K562 (cell line): ENCODE measurements at regions not wholly inside any gene's neighbourhood (a gene's known extent, or its start where the extent isn't known, plus 50 kb on each side); places are given as distances from the start of the nearest gene placed in this dataset.

Source experiments
- ATAC-seq: fragments of 200-7000 bp; cut with Tn5 transposase; 3 replicates; pipeline ENCODE4 v1.9.1; 2020; ENCODE audit warnings: moderate library complexity
- BruUV-seq: library from RNA; stranded (reverse); fragments of 400-500 nt; replicated peaks from 2 replicates; lab custom pipeline; 2021; lab: Mats Ljungman, UMichigan
- CTCF ChIA-PET: fragments of 300-600 bp; formaldehyde crosslinking; extraction: SDS; loops from one replicate; lab custom pipeline; 2021; ENCODE audit warnings: low intra/inter-chr PET ratio; lab: Yijun Ruan, JAX
- POLR2A ChIA-PET: fragments of 300-600, 350-650 bp; sonication (Branson Sonifier 250); formaldehyde crosslinking; extraction: SDS; loops from one replicate; lab custom pipeline; 2021; ENCODE audit warnings: antibody characterized with exemption, inconsistent platforms; lab: Yijun Ruan, JAX
- DNase-seq, 4 experiments: peaks; one replicate each; pipeline versions ENCODE4 v3.0.0 to v3.0.0-alpha.2; 2011 to 2018; ENCODE audit warnings: low spot score in 3 of 4, mixed read lengths in 3 of 4; ENCODE audit errors: extremely low read depth in 1 of 4
- FAIRE-seq: peaks from 2 replicates; lab custom pipeline; 2011; peaks lifted over from hg19 to GRCh38; lab: Jason Lieb, UNC
- H2AFZ ChIP-seq: 2 replicates; pipeline ENCODE4 v1.6.0; 2011; ENCODE audit warnings: low read depth, low read length, control low read depth, inconsistent platforms
- H3K27ac ChIP-seq: fragments of 200-600 bp; 3 replicates; pipeline ENCODE4 v1.8.0; 2011; ENCODE audit warnings: low read depth, mild to moderate bottlenecking, control low read depth, inconsistent platforms, low read length, moderate library complexity, mixed read lengths; ENCODE audit errors: extremely low read depth
- H3K27me3 ChIP-seq, 2 experiments: fragments of 300-600 bp in 1 of 2; 2 replicates in 1 of 2; 3 replicates in 1 of 2; pipeline versions ENCODE4 v1.6.0 to v1.8.0; 2011; ENCODE audit warnings: inconsistent platforms in 2 of 2, low read length in 2 of 2, mild to moderate bottlenecking in 1 of 2, mixed read lengths in 1 of 2, moderate library complexity in 1 of 2; ENCODE audit not compliant: control insufficient read depth in 2 of 2, insufficient read depth in 2 of 2
- H3K36me3 ChIP-seq: fragments of 300-600 bp; 3 replicates; pipeline ENCODE4 v1.8.0; 2011; ENCODE audit warnings: mild to moderate bottlenecking, low read length, inconsistent platforms; ENCODE audit not compliant: control insufficient read depth, insufficient read depth
- H3K4me1 ChIP-seq, 2 experiments: fragments of 200-600 bp in 1 of 2; replicated peaks in 1 of 2; 2 replicates in 1 of 2; 3 replicates in 1 of 2; pipeline versions ENCODE4 v1.5.1 to v1.8.0; 2011; ENCODE audit warnings: inconsistent platforms in 2 of 2, low read length in 2 of 2, mild to moderate bottlenecking in 1 of 2, mixed read lengths in 1 of 2, moderate library complexity in 1 of 2; ENCODE audit not compliant: control insufficient read depth in 2 of 2, insufficient read depth in 2 of 2
- H3K4me2 ChIP-seq: 2 replicates; pipeline ENCODE4 v1.6.1; 2011; ENCODE audit warnings: low read length, control low read depth, inconsistent platforms, mixed read lengths; ENCODE audit not compliant: insufficient read depth
- H3K4me3 ChIP-seq: fragments of 200-600 bp; sonication (generic), shearing (Covaris generic); 2 replicates; pipeline ENCODE4 v1.5.1; 2016; ENCODE audit warnings: control low read depth, inconsistent platforms
- H3K79me2 ChIP-seq: fragments of 200-600 bp; 3 replicates; pipeline ENCODE4 v1.8.0; 2011; ENCODE audit warnings: low read length, inconsistent platforms; ENCODE audit not compliant: control insufficient read depth, insufficient read depth
- H3K9ac ChIP-seq, 2 experiments: 2 replicates each; pipeline versions ENCODE4 v1.6.0 to v1.6.1; 2011; ENCODE audit warnings: low read depth in 2 of 2, low read length in 2 of 2, control low read depth in 1 of 2, inconsistent platforms in 1 of 2, mild to moderate bottlenecking in 1 of 2, mixed read lengths in 1 of 2; ENCODE audit not compliant: insufficient read depth in 1 of 2
- H3K9me1 ChIP-seq: one replicate; pipeline ENCODE4 v1.6.0; 2011; ENCODE audit warnings: inconsistent platforms, mild to moderate bottlenecking, low read length, moderate library complexity; ENCODE audit not compliant: control insufficient read depth, insufficient read depth
- H3K9me3 ChIP-seq: replicated peaks from 2 replicates; pipeline ENCODE4 v1.5.1; 2011; ENCODE audit warnings: low read depth, low read length, inconsistent platforms; ENCODE audit not compliant: control insufficient read depth, insufficient read depth
- H4K20me1 ChIP-seq: replicated peaks from 2 replicates; pipeline ENCODE4 v1.6.1; 2011; ENCODE audit warnings: low read length, inconsistent platforms, mixed read lengths; ENCODE audit not compliant: control insufficient read depth, insufficient read depth
- BRF1 ChIP-seq: IDR thresholded peaks from 3 replicates; pipeline ENCODE4 v1.6.1; 2011; ENCODE audit warnings: borderline replicate concordance, mild to moderate bottlenecking; ENCODE audit not compliant: insufficient read length; ENCODE audit errors: extremely low read depth
- CEBPG ChIP-seq, 3 experiments: fragments of 200-800 bp in 1 of 3; sonication (Bioruptor generic) in 1 of 3; sonication (generic) in 1 of 3; formaldehyde crosslinking in 1 of 3; IDR thresholded peaks in 2 of 3; conservative IDR thresholded peaks in 1 of 3; 2 replicates each; pipeline versions ENCODE4 v1.6.1 to v1.8.0; 2016 to 2022; ENCODE audit warnings: missing compliant biosample characterization in 2 of 3, missing genetic modification characterization in 2 of 3, mild to moderate bottlenecking in 1 of 3, missing genetic modification reagents in 1 of 3
- DIDO1 ChIP-seq: fragments of 450-650 bp; IDR thresholded peaks from 2 replicates; pipeline ENCODE4 v1.6.1; 2016; ENCODE audit warnings: low read depth, missing biosample characterization, missing genetic modification characterization
- MAZ ChIP-seq, 2 experiments: fragments of 450-650 bp in 1 of 2; sonication (generic) in 1 of 2; formaldehyde crosslinking; IDR thresholded peaks in 1 of 2; conservative IDR thresholded peaks in 1 of 2; 2 replicates each; pipeline versions ENCODE4 v1.4.0 to v1.5.0; 2020; ENCODE audit warnings: mild to moderate bottlenecking in 1 of 2, missing genetic modification reagents in 1 of 2
- PCBP2 ChIP-seq: fragments of 200-400 bp; formaldehyde crosslinking; IDR thresholded peaks from 2 replicates; pipeline ENCODE4 v1.6.1; 2018; ENCODE audit warnings: low read length, low read depth, mild to moderate bottlenecking, moderate library complexity; ENCODE audit not compliant: poor library complexity, severe bottlenecking
- POLR2H ChIP-seq: IDR thresholded peaks from 2 replicates; pipeline ENCODE4 v1.6.1; 2016; ENCODE audit warnings: missing genetic modification characterization, low read depth, mild to moderate bottlenecking, control low read depth, missing compliant biosample characterization, moderate library complexity
- SOX6 ChIP-seq: fragments of 450-650 bp; IDR thresholded peaks from 2 replicates; pipeline ENCODE4 v1.6.1; 2014; ENCODE audit warnings: mild to moderate bottlenecking
- TBP ChIP-seq: optimal IDR thresholded peaks from 2 replicates; pipeline ENCODE3; 2011; ENCODE audit warnings: low read depth, low read length, improper control_type of control experiment
- ZNF143 ChIP-seq: sonication (generic); formaldehyde crosslinking; IDR thresholded peaks from 2 replicates; pipeline ENCODE4 v1.9.0; 2022; ENCODE audit warnings: mild to moderate bottlenecking, missing genetic modification reagents
- ZNF445 ChIP-seq: fragments of 250-450 bp; sonication (Bioruptor Pico); IDR thresholded peaks from 2 replicates; pipeline ENCODE4 v1.4.0; 2020; ENCODE audit warnings: low read depth, mild to moderate bottlenecking, moderate library complexity
- WGBS: fragments of 100-300 bp; shearing (Covaris generic); methylation state at CpG from one replicate; pipeline ENCODE4 v1.1.6; 2016; ENCODE audit warnings: low coverage, mixed read lengths; ENCODE audit not compliant: insufficient coverage; ENCODE audit errors: missing lambda C conversion rate; 5-methylcytosine and 5-hydroxymethylcytosine counted together
- in situ Hi-C: fragments of 300-500 bp; cut with MboI; formaldehyde crosslinking; loops from 4 replicates; pipeline ENCODE4 v1.15.0; 2018; ENCODE audit warnings: inconsistent platforms, mixed read lengths
- intact Hi-C: fragments of 100-400 bp; cut with micrococcal nuclease; formaldehyde crosslinking; loops from 2 replicates; pipeline ENCODE4 v1.14.2; 2022
- TF ChIP-seq, protein P1 (sequence below): fragments of 450-650 bp; IDR thresholded peaks from 2 replicates; pipeline ENCODE4 v1.7.0; 2016; ENCODE audit warnings: borderline replicate concordance
- TF ChIP-seq, protein P2 (sequence below): fragments of 250-450 bp; sonication (Bioruptor Pico); IDR thresholded peaks from 2 replicates; pipeline ENCODE4 v1.4.0; 2020

DNA sequence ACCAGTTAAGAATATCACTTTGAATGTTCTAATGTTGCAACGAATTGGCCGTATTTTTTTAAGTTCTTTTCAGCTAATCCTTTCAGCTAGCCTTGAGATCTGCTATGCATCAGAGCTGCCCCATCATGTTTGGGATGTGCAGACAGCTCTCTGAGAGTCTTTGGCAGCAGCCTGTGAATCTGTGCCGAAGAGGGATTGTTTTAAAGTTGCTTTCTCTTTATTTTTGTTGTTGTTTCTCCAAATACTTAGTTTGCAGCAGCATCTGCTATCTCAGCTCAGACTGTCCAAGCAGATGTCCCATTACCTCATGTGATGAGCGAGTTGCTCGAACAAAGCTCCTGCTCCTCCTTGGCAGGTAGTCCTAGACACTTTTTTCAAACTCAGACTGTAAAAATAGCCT is 1002.5 kb upstream of the INTU start (continued):
- TF ChIP-seq ZNF445 (no peak), ZNF143 (CRISPR knock-in tag) (no peak), BRF1 (no peak), PCBP2 (no peak)
- TF ChIP-seq, protein P1, sequence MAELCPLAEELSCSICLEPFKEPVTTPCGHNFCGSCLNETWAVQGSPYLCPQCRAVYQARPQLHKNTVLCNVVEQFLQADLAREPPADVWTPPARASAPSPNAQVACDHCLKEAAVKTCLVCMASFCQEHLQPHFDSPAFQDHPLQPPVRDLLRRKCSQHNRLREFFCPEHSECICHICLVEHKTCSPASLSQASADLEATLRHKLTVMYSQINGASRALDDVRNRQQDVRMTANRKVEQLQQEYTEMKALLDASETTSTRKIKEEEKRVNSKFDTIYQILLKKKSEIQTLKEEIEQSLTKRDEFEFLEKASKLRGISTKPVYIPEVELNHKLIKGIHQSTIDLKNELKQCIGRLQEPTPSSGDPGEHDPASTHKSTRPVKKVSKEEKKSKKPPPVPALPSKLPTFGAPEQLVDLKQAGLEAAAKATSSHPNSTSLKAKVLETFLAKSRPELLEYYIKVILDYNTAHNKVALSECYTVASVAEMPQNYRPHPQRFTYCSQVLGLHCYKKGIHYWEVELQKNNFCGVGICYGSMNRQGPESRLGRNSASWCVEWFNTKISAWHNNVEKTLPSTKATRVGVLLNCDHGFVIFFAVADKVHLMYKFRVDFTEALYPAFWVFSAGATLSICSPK = no peak

DNA sequence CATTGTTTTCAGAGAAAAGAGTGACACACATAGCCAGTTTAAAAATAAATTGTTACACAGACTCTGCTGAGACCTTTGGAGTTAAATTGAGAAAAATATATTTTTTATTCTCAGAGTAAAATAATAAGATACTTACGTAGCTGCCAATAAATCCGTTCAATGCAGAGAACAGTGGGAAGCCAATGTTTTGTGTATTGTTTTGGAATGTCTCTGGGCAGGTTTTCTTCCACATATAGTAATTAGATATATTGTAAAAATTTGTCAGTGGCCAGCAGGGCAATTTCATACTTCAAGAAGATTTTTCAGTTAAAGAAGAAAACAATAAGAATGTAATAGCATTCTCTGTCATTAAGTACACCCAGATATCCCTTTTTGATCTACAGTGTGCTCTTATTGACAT is 999.5 kb upstream of the INTU start:
- no peaks in the 10 kb centered on the region for H3K4me1 ChIP-seq
- H3K9me1 ChIP-seq = no peaks in the 10 kb centered on the region
- H3K79me2 ChIP-seq = peaks cover 84% of the 10 kb centered on the region
- TF ChIP-seq DIDO1 (tag) (no peak), POLR2H (tag) (no peak), CEBPG (CRISPR knock-in tag; IDR thresholded peaks at IDR 0.05) (no peak), CEBPG (tag; conservative IDR thresholded peaks at IDR 0.05 in 1 of 2, IDR thresholded peaks at IDR 0.05 in 1 of 2) (no peak), TBP (no peak), SOX6 (no peak), MAZ (CRISPR knock-in tag; conservative IDR thresholded peaks at IDR 0.05 in 1 of 2, IDR thresholded peaks at IDR 0.05 in 1 of 2) (no peak)
- TF ChIP-seq, protein P2, sequence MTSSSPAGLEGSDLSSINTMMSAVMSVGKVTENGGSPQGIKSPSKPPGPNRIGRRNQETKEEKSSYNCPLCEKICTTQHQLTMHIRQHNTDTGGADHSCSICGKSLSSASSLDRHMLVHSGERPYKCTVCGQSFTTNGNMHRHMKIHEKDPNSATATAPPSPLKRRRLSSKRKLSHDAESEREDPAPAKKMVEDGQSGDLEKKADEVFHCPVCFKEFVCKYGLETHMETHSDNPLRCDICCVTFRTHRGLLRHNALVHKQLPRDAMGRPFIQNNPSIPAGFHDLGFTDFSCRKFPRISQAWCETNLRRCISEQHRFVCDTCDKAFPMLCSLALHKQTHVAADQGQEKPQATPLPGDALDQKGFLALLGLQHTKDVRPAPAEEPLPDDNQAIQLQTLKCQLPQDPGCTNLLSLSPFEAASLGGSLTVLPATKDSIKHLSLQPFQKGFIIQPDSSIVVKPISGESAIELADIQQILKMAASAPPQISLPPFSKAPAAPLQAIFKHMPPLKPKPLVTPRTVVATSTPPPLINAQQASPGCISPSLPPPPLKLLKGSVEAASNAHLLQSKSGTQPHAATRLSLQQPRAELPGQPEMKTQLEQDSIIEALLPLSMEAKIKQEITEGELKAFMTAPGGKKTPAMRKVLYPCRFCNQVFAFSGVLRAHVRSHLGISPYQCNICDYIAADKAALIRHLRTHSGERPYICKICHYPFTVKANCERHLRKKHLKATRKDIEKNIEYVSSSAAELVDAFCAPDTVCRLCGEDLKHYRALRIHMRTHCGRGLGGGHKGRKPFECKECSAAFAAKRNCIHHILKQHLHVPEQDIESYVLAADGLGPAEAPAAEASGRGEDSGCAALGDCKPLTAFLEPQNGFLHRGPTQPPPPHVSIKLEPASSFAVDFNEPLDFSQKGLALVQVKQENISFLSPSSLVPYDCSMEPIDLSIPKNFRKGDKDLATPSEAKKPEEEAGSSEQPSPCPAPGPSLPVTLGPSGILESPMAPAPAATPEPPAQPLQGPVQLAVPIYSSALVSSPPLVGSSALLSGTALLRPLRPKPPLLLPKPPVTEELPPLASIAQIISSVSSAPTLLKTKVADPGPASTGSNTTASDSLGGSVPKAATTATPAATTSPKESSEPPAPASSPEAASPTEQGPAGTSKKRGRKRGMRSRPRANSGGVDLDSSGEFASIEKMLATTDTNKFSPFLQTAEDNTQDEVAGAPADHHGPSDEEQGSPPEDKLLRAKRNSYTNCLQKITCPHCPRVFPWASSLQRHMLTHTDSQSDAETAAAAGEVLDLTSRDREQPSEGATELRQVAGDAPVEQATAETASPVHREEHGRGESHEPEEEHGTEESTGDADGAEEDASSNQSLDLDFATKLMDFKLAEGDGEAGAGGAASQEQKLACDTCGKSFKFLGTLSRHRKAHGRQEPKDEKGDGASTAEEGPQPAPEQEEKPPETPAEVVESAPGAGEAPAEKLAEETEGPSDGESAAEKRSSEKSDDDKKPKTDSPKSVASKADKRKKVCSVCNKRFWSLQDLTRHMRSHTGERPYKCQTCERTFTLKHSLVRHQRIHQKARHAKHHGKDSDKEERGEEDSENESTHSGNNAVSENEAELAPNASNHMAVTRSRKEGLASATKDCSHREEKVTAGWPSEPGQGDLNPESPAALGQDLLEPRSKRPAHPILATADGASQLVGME (CRISPR knock-in tag) = no peak
- BruUV-seq = no TSS peak
- ChIA-PET CTCF (interaction anchor here (0.7 kb wide), 1 partner anchor 1320 kb away, joined by 3 read pairs; no protein-coding TSS in a partner anchor), POLR2A (no interaction called here)
- WGBS = 80% methylated on average over 2 of the region's 2 CpGs
- DNase-seq (no peak), ATAC-seq (no peak), FAIRE-seq (no peak)
- peaks cover 49% of the 10 kb centered on the region; the same call in 1 of the 3 replicates for H3K36me3 ChIP-seq
- intact Hi-C loops = no loop called here
- no peak overlapping the region for H3K4me2 ChIP-seq
- H2AFZ ChIP-seq = no peak overlapping the region
- in situ Hi-C loops = no loop called here
- no peaks in the 10 kb centered on the region; the same call in 1 of the 2 replicates for H3K9me3 ChIP-seq
- H4K20me1 ChIP-seq = no peaks in the 10 kb centered on the region
- H3K4me3 ChIP-seq = no peak overlapping the region
- no peaks in the 10 kb centered on the region for H3K27me3 ChIP-seq
- no peak overlapping the region for H3K9ac ChIP-seq
- no peak overlapping the region for H3K27ac ChIP-seq
